ENCODE measurements at regions not wholly inside any gene's neighbourhood (a gene's known extent, or its start where the extent isn't known, plus 50 kb on each side); places are given as distances from the start of the nearest gene placed in this dataset.

GRCh38 chr9:129430940-129431643, 189.8 kb downstream of the C9orf50 start:
- H3K9me2 ChIP-seq (ENCODE audit: insufficient read depth) = no peaks in the 10 kb centered on the region
- H3K9me3 ChIP-seq (ENCODE audit: control insufficient read depth in 1 of 2, insufficient read depth in 1 of 2, low read depth in 1 of 2, low read length in 2 of 2) = no peaks in the 10 kb centered on the region
- BruUV-seq (replicated peaks) = no TSS peak
- no peaks in the 10 kb centered on the region for H3K79me2 ChIP-seq (ENCODE audit: insufficient read depth, low read length)
- H3K27ac ChIP-seq (ENCODE audit: low read depth, low read length) = no peak overlapping the region
- no peak overlapping the region for H2AFZ ChIP-seq (ENCODE audit: low read depth, low read length, poor library complexity, severe bottlenecking)
- ATAC-seq (no peak), DNase-seq (ENCODE audit: low read depth, low spot score) (no peak)
- intact Hi-C loops (cut with micrococcal nuclease) = no loop called here
- no peak overlapping the region for H3K4me2 ChIP-seq (ENCODE audit: low read length)
- ChIA-PET RAD21 (ENCODE audit: low non-redundant PET in 1 of 2, low total read pairs in 2 of 2, uncharacterized antibody in 2 of 2, unreplicated experiment in 2 of 2) (no interaction called here), CTCF (interaction anchor here (0.6 kb wide), 1 partner anchor 9 kb away, joined by 4 read pairs; no protein-coding TSS in a partner anchor), POLR2A (no interaction called here)
- no peak for TF ChIP-seq CTCF (IDR thresholded peaks at IDR 0.05 in 2 of 3, conservative IDR thresholded peaks at IDR 0.05 in 1 of 3; ENCODE audit: borderline replicate concordance in 1 of 3, insufficient read depth in 1 of 3, low read depth in 2 of 3, low read length in 2 of 3)
- TF ChIP-seq CBX3 (IDR thresholded peaks at IDR 0.05; ENCODE audit: low read depth) = no peak
- TF ChIP-seq ZNF274 (IDR thresholded peaks at IDR 0.05; ENCODE audit: low read depth, low read length) = no peak
- TF ChIP-seq EZH2 (IDR thresholded peaks at IDR 0.05) = no peak
- no peak for TF ChIP-seq ZBTB33 (IDR thresholded peaks at IDR 0.05; ENCODE audit: extremely low read depth, insufficient replicate concordance, low read length)
- TF ChIP-seq RAD21 (IDR thresholded peaks at IDR 0.05; ENCODE audit: low read depth) = no peak
- no peak for TF ChIP-seq ZFX (IDR thresholded peaks at IDR 0.05)
- no peak for TF ChIP-seq ATF3 (IDR thresholded peaks at IDR 0.05)
- TF ChIP-seq TCF7L2 (IDR thresholded peaks at IDR 0.05; ENCODE audit: borderline replicate concordance, extremely low read depth, insufficient read depth, insufficient read length) = no peak
- no peak for TF ChIP-seq EZH2phosphoT487 (IDR thresholded peaks at IDR 0.05; ENCODE audit: borderline replicate concordance)
- no peak for TF ChIP-seq FOSL1 (IDR thresholded peaks at IDR 0.05; ENCODE audit: low read depth)
- no peak for TF ChIP-seq POLR2A (IDR thresholded peaks at IDR 0.05; ENCODE audit: borderline replicate concordance, extremely low read depth, insufficient read depth, insufficient read length)
- TF ChIP-seq SIN3A (IDR thresholded peaks at IDR 0.05; ENCODE audit: low read depth) = no peak
- no peak for TF ChIP-seq POLR2AphosphoS5 (IDR thresholded peaks at IDR 0.05; ENCODE audit: low read depth, low read length)
- no peak for TF ChIP-seq MAX (IDR thresholded peaks at IDR 0.05)
- TF ChIP-seq CEBPB (IDR thresholded peaks at IDR 0.05; ENCODE audit: low read depth) = no peak
- H4K20me1 ChIP-seq (ENCODE audit: insufficient read depth) = no peaks in the 10 kb centered on the region
- H3K9ac ChIP-seq (ENCODE audit: low read length) = no peak overlapping the region
- no peaks in the 10 kb centered on the region for H3K27me3 ChIP-seq (ENCODE audit: insufficient read depth, low read length)
- H3K4me3 ChIP-seq (replicated peaks in 1 of 2; ENCODE audit: low read depth in 1 of 2, low read length in 2 of 2) = no peak overlapping the region
- peaks cover 6 to 14% of the 10 kb centered on the region in 2 experiments; a peak in 3 of 4 replicates for H3K4me1 ChIP-seq (ENCODE audit: control insufficient read depth in 1 of 2, insufficient read depth in 2 of 2, low read length in 2 of 2)
- H3K36me3 ChIP-seq (ENCODE audit: control insufficient read depth in 1 of 2, insufficient read depth in 2 of 2, low read length in 2 of 2) = no peaks in the 10 kb centered on the region
